GM12878 (cell line): ENCODE measurements at regions not wholly inside any gene's neighbourhood (a gene's known extent, or its start where the extent isn't known, plus 50 kb on each side); places are given as distances from the start of the nearest gene placed in this dataset.

Experiments
- ATAC-seq: fragments of 200-7000 bp; cut with Tn5 transposase; 3 replicates; pipeline ENCODE4 v1.9.1; 2020; ENCODE audit warnings: mild to moderate bottlenecking, moderate library complexity
- BruUV-seq: library from RNA; stranded (reverse); fragments of 400-500 nt; replicated peaks from 2 replicates; lab custom pipeline; 2021; lab: Mats Ljungman, UMichigan
- CTCF ChIA-PET: fragments of 300-600 bp; sonication (Branson Sonifier 250); formaldehyde crosslinking; extraction: SDS; loops from one replicate; lab custom pipeline; 2021; ENCODE audit warnings: inconsistent platforms; lab: Yijun Ruan, JAX
- POLR2A ChIA-PET: fragments of 350-600 bp; formaldehyde crosslinking; extraction: SDS; loops from one replicate; lab custom pipeline; 2021; ENCODE audit warnings: inconsistent platforms; lab: Charles Lee
- RAD21 ChIA-PET: fragments of 300-600 bp; sonication (Branson Sonifier 250); formaldehyde crosslinking; loops from one replicate; lab custom pipeline; 2023; ENCODE audit warnings: antibody characterized with exemption; ENCODE audit not compliant: unreplicated experiment; lab: Charles Lee
- SMC1A ChIA-PET: fragments of 300-600 bp; sonication (Branson Sonifier 250); formaldehyde crosslinking; loops from one replicate; lab custom pipeline; 2023; ENCODE audit not compliant: unreplicated experiment, uncharacterized antibody; lab: Charles Lee
- DNase-seq: peaks from one replicate; pipeline ENCODE4 v3.0.0-alpha.2; 2011; ENCODE audit warnings: low read depth, low spot score
- FAIRE-seq: peaks from 3 replicates; lab custom pipeline; 2011; peaks lifted over from hg19 to GRCh38; lab: Jason Lieb, UNC
- H2AFZ ChIP-seq: 2 replicates; pipeline ENCODE4 v1.6.0; 2011; ENCODE audit warnings: low read depth, low read length, control low read depth; ENCODE audit not compliant: control insufficient read depth
- H3K27ac ChIP-seq: 2 replicates; pipeline ENCODE4 v1.5.1; 2011; ENCODE audit warnings: control low read depth; ENCODE audit not compliant: control insufficient read depth, insufficient read depth
- H3K27me3 ChIP-seq, 2 experiments: replicated peaks in 1 of 2; 2 replicates each; pipeline versions ENCODE4 v1.6.0 to v1.6.1; 2011; ENCODE audit warnings: low read length in 1 of 2; ENCODE audit not compliant: control insufficient read depth in 2 of 2, insufficient read depth in 2 of 2
- H3K36me3 ChIP-seq, 2 experiments: 2 replicates each; pipeline ENCODE4 v1.5.1; 2011; ENCODE audit warnings: low read length in 1 of 2; ENCODE audit not compliant: control insufficient read depth in 2 of 2, insufficient read depth in 2 of 2
- H3K4me1 ChIP-seq: 2 replicates; pipeline ENCODE4 v1.6.1; 2011; ENCODE audit warnings: mild to moderate bottlenecking, low read length, moderate library complexity, mixed read lengths; ENCODE audit not compliant: control insufficient read depth, insufficient read depth
- H3K4me2 ChIP-seq: 2 replicates; pipeline ENCODE4 v1.6.0; 2011; ENCODE audit warnings: control low read depth; ENCODE audit not compliant: control insufficient read depth, insufficient read depth
- H3K4me3 ChIP-seq: fragments of 200-600 bp; sonication (generic); 2 replicates; pipeline ENCODE4 v1.5.1; 2016
- H3K79me2 ChIP-seq: 2 replicates; pipeline ENCODE4 v1.6.0; 2011; ENCODE audit warnings: low read length; ENCODE audit not compliant: control insufficient read depth, insufficient read depth
- H3K9ac ChIP-seq: 2 replicates; pipeline ENCODE4 v1.8.0; 2011; ENCODE audit warnings: low read length, control low read depth, mixed read lengths; ENCODE audit not compliant: control insufficient read depth, insufficient read depth
- H3K9me3 ChIP-seq: replicated peaks from 3 replicates; pipeline ENCODE4 v1.5.1; 2011; ENCODE audit warnings: mild to moderate bottlenecking, low read length; ENCODE audit not compliant: control insufficient read depth, insufficient read depth
- H4K20me1 ChIP-seq: 2 replicates; pipeline ENCODE4 v1.6.0; 2011; ENCODE audit not compliant: control insufficient read depth, insufficient read depth
- CBX3 ChIP-seq: fragments of 200-600 bp; sonication (generic); IDR thresholded peaks from 2 replicates; pipeline ENCODE4 v1.6.1; 2016; ENCODE audit warnings: low read depth, borderline replicate concordance
- CREB1 ChIP-seq: IDR thresholded peaks from 2 replicates; pipeline ENCODE4 v1.6.1; 2012; ENCODE audit warnings: low read depth, mild to moderate bottlenecking, inconsistent platforms
- E2F8 ChIP-seq: fragments of 450-650 bp; IDR thresholded peaks from 2 replicates; pipeline ENCODE4 v1.6.1; 2018; ENCODE audit warnings: mild to moderate bottlenecking, low read depth, moderate library complexity; ENCODE audit not compliant: partially characterized antibody
- FOS ChIP-seq: IDR thresholded peaks from 3 replicates; pipeline ENCODE4 v1.6.1; 2011; ENCODE audit warnings: borderline replicate concordance; ENCODE audit not compliant: insufficient read length; ENCODE audit errors: extremely low read depth
- KAT2A ChIP-seq: conservative IDR thresholded peaks from 2 replicates; pipeline ENCODE4 v1.6.1; 2011; ENCODE audit warnings: low read depth, low read length; ENCODE audit not compliant: control insufficient read depth
- KLF5 ChIP-seq: fragments of 450-650 bp; IDR thresholded peaks from 2 replicates; pipeline ENCODE4 v1.6.1; 2014; ENCODE audit warnings: mild to moderate bottlenecking; ENCODE audit not compliant: partially characterized antibody
- LARP7 ChIP-seq: fragments of 450-650 bp; IDR thresholded peaks from 2 replicates; pipeline ENCODE4 v1.6.1; 2017; ENCODE audit warnings: mild to moderate bottlenecking
- MAX ChIP-seq: IDR thresholded peaks from 2 replicates; pipeline ENCODE4 v1.6.1; 2012; ENCODE audit warnings: low read depth, low read length, improper control_type of control experiment
- PML ChIP-seq: IDR thresholded peaks from 2 replicates; pipeline ENCODE4 v1.6.1; 2012; ENCODE audit warnings: low read length, inconsistent platforms
- RB1 ChIP-seq: fragments of 450-650 bp; formaldehyde crosslinking; IDR thresholded peaks from 2 replicates; pipeline ENCODE4 v1.6.1; 2017; ENCODE audit warnings: mild to moderate bottlenecking, borderline replicate concordance
- RCOR1 ChIP-seq: conservative IDR thresholded peaks from 2 replicates; pipeline ENCODE4 v1.6.1; 2012; ENCODE audit warnings: low read depth, low read length, improper control_type of control experiment
- RELA ChIP-seq: fragments of 450-650 bp; IDR thresholded peaks from 2 replicates; pipeline ENCODE4 v1.8.0; 2014; ENCODE audit warnings: borderline replicate concordance; ENCODE audit not compliant: partially characterized antibody
- SREBF1 ChIP-seq: IDR thresholded peaks from 2 replicates; pipeline ENCODE4 v1.6.1; 2012; ENCODE audit warnings: mild to moderate bottlenecking, low read length
- TARDBP ChIP-seq: IDR thresholded peaks from 2 replicates; pipeline ENCODE4 v1.6.1; 2016; ENCODE audit warnings: borderline replicate concordance
- USF1 ChIP-seq: IDR thresholded peaks from 2 replicates; pipeline ENCODE4 v1.6.1; 2011; ENCODE audit warnings: borderline replicate concordance, low read depth, mild to moderate bottlenecking, moderate library complexity, mixed read lengths, low read length; ENCODE audit not compliant: insufficient read depth; ENCODE audit errors: extremely low read length
- ZZZ3 ChIP-seq: IDR thresholded peaks from 2 replicates; pipeline ENCODE4 v1.6.1; 2011; ENCODE audit warnings: low read depth; ENCODE audit not compliant: control insufficient read depth, insufficient read length
- WGBS: methylation state at CpG from one replicate; pipeline ENCODE4 v1.1.6; 2016; ENCODE audit warnings: low lambda C conversion rate; ENCODE audit not compliant: insufficient replicate concordance, insufficient coverage; ENCODE audit errors: missing lambda C conversion rate; 5-methylcytosine and 5-hydroxymethylcytosine counted together
- in situ Hi-C: fragments of 300-500 bp; cut with MboI; formaldehyde crosslinking; loops from 9 replicates; pipeline ENCODE4 v1.14.3; 2018; ENCODE audit warnings: mixed read lengths
- intact Hi-C: fragments of 100-400 bp; cut with micrococcal nuclease; formaldehyde crosslinking; loops from one replicate; pipeline ENCODE4 v1.14.2; 2022; ENCODE audit not compliant: unreplicated experiment
- TF ChIP-seq, protein P1 (sequence below): fragments of 450-650 bp; IDR thresholded peaks from 2 replicates; pipeline ENCODE4 v1.6.1; 2016; ENCODE audit warnings: mild to moderate bottlenecking
- TF ChIP-seq, protein P2 (sequence below): IDR thresholded peaks from 2 replicates; pipeline ENCODE4 v1.6.1; 2011; ENCODE audit warnings: mild to moderate bottlenecking, low read depth, low read length, moderate library complexity; ENCODE audit not compliant: insufficient replicate concordance

DNA sequence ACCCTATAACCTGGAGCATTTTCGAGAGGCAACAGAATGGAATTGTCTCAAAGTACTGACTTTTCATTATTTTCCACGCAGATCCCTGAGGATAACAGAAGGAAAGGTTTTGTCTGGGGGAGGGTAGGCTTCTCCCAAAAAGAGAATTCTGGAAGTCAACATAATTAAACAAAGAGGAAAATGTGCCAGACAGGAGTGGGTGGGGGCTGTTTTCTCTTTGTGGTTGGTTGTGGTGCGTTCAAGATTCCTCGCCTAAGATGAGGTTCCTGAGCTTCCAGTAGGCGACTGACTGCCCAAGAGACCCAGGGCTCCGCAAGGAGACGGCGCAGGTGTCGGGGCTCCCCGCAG, 70.4 kb downstream of the SOX4 start:
- Histone ChIP-seq H3K27me3 (peaks cover 11 to 22% of the 10 kb centered on the region in 2 experiments), H3K9me3 (no peaks in the 10 kb centered on the region; the same call in 2 of the 3 replicates), H2AFZ (no peak overlapping the region), H3K27ac (no peak overlapping the region), H3K9ac (no peak overlapping the region), H4K20me1 (no peaks in the 10 kb centered on the region), H3K4me2 (no peak overlapping the region), H3K4me1 (no peaks in the 10 kb centered on the region; the same call in 1 of the 2 replicates), H3K79me2 (no peaks in the 10 kb centered on the region), H3K4me3 (no peak overlapping the region), H3K36me3 (no peaks in the 10 kb centered on the region)
- ChIA-PET CTCF (interaction anchor here (1.0 kb wide), 1 partner anchor 11 kb away, joined by 3 read pairs; no protein-coding TSS in a partner anchor), POLR2A (no interaction called here), RAD21 (no interaction called here), SMC1A (no interaction called here)
- FAIRE-seq (no peak), ATAC-seq (no peak), DNase-seq (no peak)
- BruUV-seq: no TSS peak
- in situ Hi-C loops (no loop called here), intact Hi-C loops (no loop called here)
- WGBS: 72% methylated on average over 10 of the region's 10 CpGs
- TF ChIP-seq MAX (no peak), E2F8 (no peak), PML (no peak), RB1 (no peak), KAT2A (no peak), TARDBP (no peak), CREB1 (no peak), CBX3 (no peak), KLF5 (no peak), FOS (no peak), RCOR1 (no peak), USF1 (no peak), LARP7 (no peak), RELA (no peak), SREBF1 (no peak), ZZZ3 (no peak)
- TF ChIP-seq, protein P1, sequence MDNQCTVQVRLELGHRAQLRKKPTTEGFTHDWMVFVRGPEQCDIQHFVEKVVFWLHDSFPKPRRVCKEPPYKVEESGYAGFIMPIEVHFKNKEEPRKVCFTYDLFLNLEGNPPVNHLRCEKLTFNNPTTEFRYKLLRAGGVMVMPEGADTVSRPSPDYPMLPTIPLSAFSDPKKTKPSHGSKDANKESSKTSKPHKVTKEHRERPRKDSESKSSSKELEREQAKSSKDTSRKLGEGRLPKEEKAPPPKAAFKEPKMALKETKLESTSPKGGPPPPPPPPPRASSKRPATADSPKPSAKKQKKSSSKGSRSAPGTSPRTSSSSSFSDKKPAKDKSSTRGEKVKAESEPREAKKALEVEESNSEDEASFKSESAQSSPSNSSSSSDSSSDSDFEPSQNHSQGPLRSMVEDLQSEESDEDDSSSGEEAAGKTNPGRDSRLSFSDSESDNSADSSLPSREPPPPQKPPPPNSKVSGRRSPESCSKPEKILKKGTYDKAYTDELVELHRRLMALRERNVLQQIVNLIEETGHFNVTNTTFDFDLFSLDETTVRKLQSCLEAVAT: no peak
- TF ChIP-seq, protein P2, sequence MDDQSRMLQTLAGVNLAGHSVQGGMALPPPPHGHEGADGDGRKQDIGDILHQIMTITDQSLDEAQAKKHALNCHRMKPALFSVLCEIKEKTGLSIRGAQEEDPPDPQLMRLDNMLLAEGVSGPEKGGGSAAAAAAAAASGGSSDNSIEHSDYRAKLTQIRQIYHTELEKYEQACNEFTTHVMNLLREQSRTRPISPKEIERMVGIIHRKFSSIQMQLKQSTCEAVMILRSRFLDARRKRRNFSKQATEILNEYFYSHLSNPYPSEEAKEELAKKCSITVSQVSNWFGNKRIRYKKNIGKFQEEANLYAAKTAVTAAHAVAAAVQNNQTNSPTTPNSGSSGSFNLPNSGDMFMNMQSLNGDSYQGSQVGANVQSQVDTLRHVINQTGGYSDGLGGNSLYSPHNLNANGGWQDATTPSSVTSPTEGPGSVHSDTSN: no peak
